Liver (tissue), 8 donors: ENCODE measurements at regions not wholly inside any gene's neighbourhood (a gene's known extent, or its start where the extent isn't known, plus 50 kb on each side); places are given as distances from the start of the nearest gene placed in this dataset.

Experiments used
- DNase-seq: peaks from one replicate; pipeline ENCODE4 v3.0.0-alpha.2; 2017; ENCODE audit warnings: low spot score
- H3K27ac ChIP-seq, 2 donors: one replicate each; pipeline ENCODE4 v1.7.0; 2013; ENCODE audit warnings: inconsistent platforms in 2 of 2, low read length in 2 of 2, control low read depth in 1 of 2, low read depth in 1 of 2, mild to moderate bottlenecking in 1 of 2
- H3K27me3 ChIP-seq, 4 donors: one replicate each; pipeline versions ENCODE4 v1.6.1 to v1.7.0; 2013; ENCODE audit warnings: low read length in 3 of 4, inconsistent platforms in 1 of 4, mild to moderate bottlenecking in 1 of 4, moderate library complexity in 1 of 4; ENCODE audit not compliant: control insufficient read depth in 4 of 4, insufficient read depth in 4 of 4
- H3K36me3 ChIP-seq, 4 donors: one replicate each; pipeline versions ENCODE4 v1.6.1 to v1.7.0; 2013; ENCODE audit warnings: low read length in 3 of 4, mild to moderate bottlenecking in 3 of 4, low read depth in 1 of 4, moderate library complexity in 1 of 4; ENCODE audit not compliant: control insufficient read depth in 4 of 4, insufficient read depth in 3 of 4
- H3K4me1 ChIP-seq, 4 donors: one replicate each; pipeline versions ENCODE4 v1.6.1 to v1.7.0; 2013; ENCODE audit warnings: low read length in 3 of 4, mild to moderate bottlenecking in 3 of 4, moderate library complexity in 1 of 4; ENCODE audit not compliant: control insufficient read depth in 4 of 4, insufficient read depth in 4 of 4
- H3K4me3 ChIP-seq, 3 donors: one replicate each; pipeline versions ENCODE4 v1.6.1 to v1.7.0; 2013; ENCODE audit warnings: low read length in 3 of 3, control low read depth in 1 of 3, low read depth in 1 of 3, mild to moderate bottlenecking in 1 of 3
- H3K9ac ChIP-seq, 2 donors: one replicate each; pipeline ENCODE4 v1.7.0; 2013; ENCODE audit warnings: low read length in 2 of 2, mild to moderate bottlenecking in 2 of 2, moderate library complexity in 2 of 2, control low read depth in 1 of 2, low read depth in 1 of 2
- H3K9me3 ChIP-seq, 4 donors: one replicate each; pipeline versions ENCODE4 v1.6.1 to v1.7.0; 2013; ENCODE audit warnings: low read length in 3 of 4; ENCODE audit not compliant: control insufficient read depth in 4 of 4
- EGR1 ChIP-seq, 2 donors: IDR thresholded peaks; 2 replicates each; pipeline ENCODE4 v1.6.1; 2016 to 2018; ENCODE audit warnings: antibody characterized with exemption in 2 of 2, low read depth in 2 of 2
- FOXA1 ChIP-seq: IDR thresholded peaks from 2 replicates; pipeline ENCODE4 v1.6.1; 2016; ENCODE audit warnings: antibody characterized with exemption
- HNF4A ChIP-seq, 2 donors: conservative IDR thresholded peaks; 2 replicates each; pipeline ENCODE4 v1.6.1; 2016; ENCODE audit warnings: antibody characterized with exemption in 2 of 2, mild to moderate bottlenecking in 2 of 2
- HNF4G ChIP-seq: IDR thresholded peaks from 2 replicates; pipeline ENCODE4 v1.6.1; 2016; ENCODE audit warnings: antibody characterized with exemption
- JUND ChIP-seq, 2 donors: IDR thresholded peaks; 2 replicates each; pipeline ENCODE4 v1.6.1; 2016; ENCODE audit warnings: antibody characterized with exemption in 2 of 2
- MAX ChIP-seq: IDR thresholded peaks from 2 replicates; pipeline ENCODE4 v1.6.1; 2016; ENCODE audit warnings: antibody characterized with exemption
- NR2F2 ChIP-seq: IDR thresholded peaks from 2 replicates; pipeline ENCODE4 v1.6.1; 2016; ENCODE audit warnings: antibody characterized with exemption
- RAD21 ChIP-seq, 2 donors: IDR thresholded peaks; 2 replicates each; pipeline ENCODE4 v1.6.1; 2016; ENCODE audit warnings: antibody characterized with exemption in 2 of 2, mild to moderate bottlenecking in 2 of 2
- SP1 ChIP-seq: IDR thresholded peaks from 2 replicates; pipeline ENCODE4 v1.6.1; 2018; ENCODE audit warnings: antibody characterized with exemption, mild to moderate bottlenecking
- TAF1 ChIP-seq: conservative IDR thresholded peaks from 2 replicates; pipeline ENCODE4 v1.6.1; 2016; ENCODE audit warnings: antibody characterized with exemption, mild to moderate bottlenecking
- YY1 ChIP-seq: IDR thresholded peaks from 2 replicates; pipeline ENCODE4 v1.6.1; 2016; ENCODE audit warnings: antibody characterized with exemption, mild to moderate bottlenecking
- WGBS: extraction: QIAGEN DNeasy Blood & Tissue Kit; methylation state at CpG from one replicate; pipeline ENCODE4 v1.1.7; 2013; 5-methylcytosine and 5-hydroxymethylcytosine counted together
- TF ChIP-seq, protein P1 (sequence below): IDR thresholded peaks from 2 replicates; pipeline ENCODE4 v1.6.1; 2016; ENCODE audit warnings: antibody characterized with exemption, mild to moderate bottlenecking
- TF ChIP-seq, protein P2 (sequence below): fragments of 150-350 bp; IDR thresholded peaks from 2 replicates; pipeline ENCODE4 v1.5.1; 2017; ENCODE audit warnings: improper control_type of control experiment, low read depth, low read length; ENCODE audit not compliant: missing input control
- TF ChIP-seq, protein P3 (sequence below): IDR thresholded peaks from 2 replicates; pipeline ENCODE4 v1.6.1; 2016; ENCODE audit warnings: antibody characterized with exemption
- donor health status: healthy.
- donor health status: healthy.
- donor health status: healthy.
- donor health status: healthy.
- donor health status: healthy.

DNA sequence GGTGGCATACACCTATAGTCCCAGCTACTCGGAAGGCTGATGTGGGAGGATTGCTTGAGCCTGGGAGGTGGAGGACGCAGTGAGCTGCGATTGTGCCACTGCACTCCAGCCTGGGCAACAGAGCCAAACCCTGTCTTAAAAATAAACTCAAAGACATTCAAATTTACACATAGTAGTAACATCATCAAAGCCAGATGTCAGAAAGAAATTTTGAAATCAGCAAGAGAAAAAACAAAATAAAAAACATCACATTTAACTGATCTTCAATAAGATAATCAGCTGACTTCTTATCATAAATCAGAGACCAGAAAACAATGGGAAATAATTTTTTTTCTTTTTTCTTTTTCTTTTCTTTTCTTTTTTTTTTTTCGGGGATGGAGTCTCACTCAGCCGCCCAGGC lies 78.9 kb upstream of the ZCCHC13 start:
- no peak for TF ChIP-seq JUND (IDR thresholded peaks at IDR 0.05)
- no peak for TF ChIP-seq MAX
- TF ChIP-seq YY1: no peak
- TF ChIP-seq SP1: no peak
- TF ChIP-seq EGR1 (IDR thresholded peaks at IDR 0.05; ENCODE audit: low read depth in 2 of 2): no peak
- no peak for TF ChIP-seq HNF4A (conservative IDR thresholded peaks at IDR 0.05)
- TF ChIP-seq, protein P1, sequence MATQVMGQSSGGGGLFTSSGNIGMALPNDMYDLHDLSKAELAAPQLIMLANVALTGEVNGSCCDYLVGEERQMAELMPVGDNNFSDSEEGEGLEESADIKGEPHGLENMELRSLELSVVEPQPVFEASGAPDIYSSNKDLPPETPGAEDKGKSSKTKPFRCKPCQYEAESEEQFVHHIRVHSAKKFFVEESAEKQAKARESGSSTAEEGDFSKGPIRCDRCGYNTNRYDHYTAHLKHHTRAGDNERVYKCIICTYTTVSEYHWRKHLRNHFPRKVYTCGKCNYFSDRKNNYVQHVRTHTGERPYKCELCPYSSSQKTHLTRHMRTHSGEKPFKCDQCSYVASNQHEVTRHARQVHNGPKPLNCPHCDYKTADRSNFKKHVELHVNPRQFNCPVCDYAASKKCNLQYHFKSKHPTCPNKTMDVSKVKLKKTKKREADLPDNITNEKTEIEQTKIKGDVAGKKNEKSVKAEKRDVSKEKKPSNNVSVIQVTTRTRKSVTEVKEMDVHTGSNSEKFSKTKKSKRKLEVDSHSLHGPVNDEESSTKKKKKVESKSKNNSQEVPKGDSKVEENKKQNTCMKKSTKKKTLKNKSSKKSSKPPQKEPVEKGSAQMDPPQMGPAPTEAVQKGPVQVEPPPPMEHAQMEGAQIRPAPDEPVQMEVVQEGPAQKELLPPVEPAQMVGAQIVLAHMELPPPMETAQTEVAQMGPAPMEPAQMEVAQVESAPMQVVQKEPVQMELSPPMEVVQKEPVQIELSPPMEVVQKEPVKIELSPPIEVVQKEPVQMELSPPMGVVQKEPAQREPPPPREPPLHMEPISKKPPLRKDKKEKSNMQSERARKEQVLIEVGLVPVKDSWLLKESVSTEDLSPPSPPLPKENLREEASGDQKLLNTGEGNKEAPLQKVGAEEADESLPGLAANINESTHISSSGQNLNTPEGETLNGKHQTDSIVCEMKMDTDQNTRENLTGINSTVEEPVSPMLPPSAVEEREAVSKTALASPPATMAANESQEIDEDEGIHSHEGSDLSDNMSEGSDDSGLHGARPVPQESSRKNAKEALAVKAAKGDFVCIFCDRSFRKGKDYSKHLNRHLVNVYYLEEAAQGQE: no peak
- TF ChIP-seq FOXA1: no peak
- TF ChIP-seq, protein P2, sequence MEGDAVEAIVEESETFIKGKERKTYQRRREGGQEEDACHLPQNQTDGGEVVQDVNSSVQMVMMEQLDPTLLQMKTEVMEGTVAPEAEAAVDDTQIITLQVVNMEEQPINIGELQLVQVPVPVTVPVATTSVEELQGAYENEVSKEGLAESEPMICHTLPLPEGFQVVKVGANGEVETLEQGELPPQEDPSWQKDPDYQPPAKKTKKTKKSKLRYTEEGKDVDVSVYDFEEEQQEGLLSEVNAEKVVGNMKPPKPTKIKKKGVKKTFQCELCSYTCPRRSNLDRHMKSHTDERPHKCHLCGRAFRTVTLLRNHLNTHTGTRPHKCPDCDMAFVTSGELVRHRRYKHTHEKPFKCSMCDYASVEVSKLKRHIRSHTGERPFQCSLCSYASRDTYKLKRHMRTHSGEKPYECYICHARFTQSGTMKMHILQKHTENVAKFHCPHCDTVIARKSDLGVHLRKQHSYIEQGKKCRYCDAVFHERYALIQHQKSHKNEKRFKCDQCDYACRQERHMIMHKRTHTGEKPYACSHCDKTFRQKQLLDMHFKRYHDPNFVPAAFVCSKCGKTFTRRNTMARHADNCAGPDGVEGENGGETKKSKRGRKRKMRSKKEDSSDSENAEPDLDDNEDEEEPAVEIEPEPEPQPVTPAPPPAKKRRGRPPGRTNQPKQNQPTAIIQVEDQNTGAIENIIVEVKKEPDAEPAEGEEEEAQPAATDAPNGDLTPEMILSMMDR: no peak
- no peak for TF ChIP-seq HNF4G
- no peak for TF ChIP-seq NR2F2
- no peak for TF ChIP-seq TAF1
- no peak for TF ChIP-seq RAD21 (IDR thresholded peaks at IDR 0.05)
- WGBS: 98% methylated on average over 5 of the region's 5 CpGs

GRCh38 chrX:74220277-74220676 lies 83.7 kb upstream of the ZCCHC13 start:
- no peak overlapping the region for H3K27ac ChIP-seq
- DNase-seq: no peak
- peaks cover 0 to 10% (median 4%) of the 10 kb centered on the region in 4 donors for H3K36me3 ChIP-seq
- 97% methylated on average over 2 of the region's 2 CpGs for WGBS
- H3K4me3 ChIP-seq: no peak overlapping the region
- H3K4me1 ChIP-seq: no peaks in the 10 kb centered on the region
- no peaks in the 10 kb centered on the region for H3K27me3 ChIP-seq
- TF ChIP-seq, protein P3, sequence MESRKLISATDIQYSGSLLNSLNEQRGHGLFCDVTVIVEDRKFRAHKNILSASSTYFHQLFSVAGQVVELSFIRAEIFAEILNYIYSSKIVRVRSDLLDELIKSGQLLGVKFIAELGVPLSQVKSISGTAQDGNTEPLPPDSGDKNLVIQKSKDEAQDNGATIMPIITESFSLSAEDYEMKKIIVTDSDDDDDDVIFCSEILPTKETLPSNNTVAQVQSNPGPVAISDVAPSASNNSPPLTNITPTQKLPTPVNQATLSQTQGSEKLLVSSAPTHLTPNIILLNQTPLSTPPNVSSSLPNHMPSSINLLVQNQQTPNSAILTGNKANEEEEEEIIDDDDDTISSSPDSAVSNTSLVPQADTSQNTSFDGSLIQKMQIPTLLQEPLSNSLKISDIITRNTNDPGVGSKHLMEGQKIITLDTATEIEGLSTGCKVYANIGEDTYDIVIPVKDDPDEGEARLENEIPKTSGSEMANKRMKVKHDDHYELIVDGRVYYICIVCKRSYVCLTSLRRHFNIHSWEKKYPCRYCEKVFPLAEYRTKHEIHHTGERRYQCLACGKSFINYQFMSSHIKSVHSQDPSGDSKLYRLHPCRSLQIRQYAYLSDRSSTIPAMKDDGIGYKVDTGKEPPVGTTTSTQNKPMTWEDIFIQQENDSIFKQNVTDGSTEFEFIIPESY: no peak
- TF ChIP-seq MAX (no peak), HNF4A (conservative IDR thresholded peaks at IDR 0.05) (no peak), HNF4G (no peak)
- TF ChIP-seq, protein P1: no peak
- TF ChIP-seq, protein P2: no peak
- H3K9ac ChIP-seq: no peak overlapping the region
- no peaks in the 10 kb centered on the region for H3K9me3 ChIP-seq

More for the DNA sequence above, 78.9 kb upstream of the ZCCHC13 start:
- no peak for DNase-seq
- H3K9me3 ChIP-seq: no peaks in the 10 kb centered on the region
- H3K27ac ChIP-seq: no peak overlapping the region
- peaks cover 0 to 3% (median 1%) of the 10 kb centered on the region in 4 donors for H3K36me3 ChIP-seq
- H3K4me1 ChIP-seq: no peaks in the 10 kb centered on the region
- H3K4me3 ChIP-seq: no peak overlapping the region
- no peaks in the 10 kb centered on the region for H3K27me3 ChIP-seq
- no peak overlapping the region for H3K9ac ChIP-seq
